Vagina (tissue), 2 donors: ENCODE measurements at regions not wholly inside any gene's neighbourhood (a gene's known extent, or its start where the extent isn't known, plus 50 kb on each side); places are given as distances from the start of the nearest gene placed in this dataset.
"Not testable (repeated sequence)": the region's sequence is repeated elsewhere in the genome, so short reads cannot be mapped to it uniquely, and the experiment has no call there.

Source experiments
- DNase-seq, 2 donors: peaks; one replicate each; pipeline ENCODE4 v3.0.0-alpha.2; 2017; ENCODE audit errors: extremely low spot score in 2 of 2
- H3K27ac ChIP-seq: fragments of 200-600 bp; sonication (generic); one replicate; pipeline ENCODE4 v1.5.1; 2019
- H3K27me3 ChIP-seq: fragments of 200-600 bp; sonication (generic); one replicate; pipeline ENCODE4 v1.5.1; 2019
- H3K36me3 ChIP-seq, 2 donors: fragments of 200-600 bp; sonication (generic); one replicate each; pipeline ENCODE4 v1.5.1; 2017 to 2019
- H3K4me1 ChIP-seq: fragments of 200-600 bp; sonication (generic); one replicate; pipeline ENCODE4 v1.5.1; 2019
- H3K4me3 ChIP-seq, 2 donors: fragments of 200-600 bp; sonication (generic); 1 replicate in 1 of 2; 2 replicates in 1 of 2; pipeline ENCODE4 v1.5.1; 2016 to 2019
- H3K9me3 ChIP-seq: fragments of 200-600 bp; sonication (generic); one replicate; pipeline ENCODE4 v1.5.1; 2019
- CTCF ChIP-seq, 3 experiments: fragments of 450-650 bp in 2 of 3; fragments of 200-600 bp in 1 of 3; sonication (generic) in 1 of 3; IDR thresholded peaks; one replicate each; pipeline ENCODE4 v1.5.1; 2017 to 2019; ENCODE audit warnings: antibody characterized with exemption in 3 of 3, mild to moderate bottlenecking in 2 of 3, moderate library complexity in 2 of 3
- POLR2A ChIP-seq, 2 donors: fragments of 450-650 bp; IDR thresholded peaks; one replicate each; pipeline ENCODE4 v1.6.1; 2017; ENCODE audit warnings: antibody characterized with exemption in 2 of 2, mild to moderate bottlenecking in 2 of 2, moderate library complexity in 2 of 2
- POLR2AphosphoS5 ChIP-seq, 2 donors: sonication (generic); formaldehyde crosslinking; IDR thresholded peaks; one replicate each; pipeline ENCODE4 v1.9.0; 2017; ENCODE audit warnings: antibody characterized with exemption in 2 of 2, mild to moderate bottlenecking in 2 of 2, low read depth in 1 of 2; ENCODE audit not compliant: insufficient read depth in 1 of 2
- intact Hi-C: fragments of 100-400 bp; cut with DNase I; formaldehyde crosslinking; loops from one replicate; pipeline ENCODE4 v1.15.1; 2023

- Histone ChIP-seq H3K36me3 (no peaks in the 10 kb centered on the region), H3K4me1 (peaks cover 27% of the 10 kb centered on the region), H3K27me3 (no peaks in the 10 kb centered on the region), H3K9me3 (no peaks in the 10 kb centered on the region), H3K4me3 (no peak overlapping the region), H3K27ac (no peak overlapping the region)
- intact Hi-C loops = no loop called here
- no peak for DNase-seq
- TF ChIP-seq POLR2AphosphoS5 (IDR thresholded peaks at IDR 0.05; ENCODE audit: insufficient read depth in 1 of 2, low read depth in 1 of 2) (no peak), CTCF (IDR thresholded peaks at IDR 0.05) (no peak), POLR2A (IDR thresholded peaks at IDR 0.05) (no peak)
Observed at GRCh38 chr3:127072971-127073783, 90.3 kb downstream of the PLXNA1 start.

DNA sequence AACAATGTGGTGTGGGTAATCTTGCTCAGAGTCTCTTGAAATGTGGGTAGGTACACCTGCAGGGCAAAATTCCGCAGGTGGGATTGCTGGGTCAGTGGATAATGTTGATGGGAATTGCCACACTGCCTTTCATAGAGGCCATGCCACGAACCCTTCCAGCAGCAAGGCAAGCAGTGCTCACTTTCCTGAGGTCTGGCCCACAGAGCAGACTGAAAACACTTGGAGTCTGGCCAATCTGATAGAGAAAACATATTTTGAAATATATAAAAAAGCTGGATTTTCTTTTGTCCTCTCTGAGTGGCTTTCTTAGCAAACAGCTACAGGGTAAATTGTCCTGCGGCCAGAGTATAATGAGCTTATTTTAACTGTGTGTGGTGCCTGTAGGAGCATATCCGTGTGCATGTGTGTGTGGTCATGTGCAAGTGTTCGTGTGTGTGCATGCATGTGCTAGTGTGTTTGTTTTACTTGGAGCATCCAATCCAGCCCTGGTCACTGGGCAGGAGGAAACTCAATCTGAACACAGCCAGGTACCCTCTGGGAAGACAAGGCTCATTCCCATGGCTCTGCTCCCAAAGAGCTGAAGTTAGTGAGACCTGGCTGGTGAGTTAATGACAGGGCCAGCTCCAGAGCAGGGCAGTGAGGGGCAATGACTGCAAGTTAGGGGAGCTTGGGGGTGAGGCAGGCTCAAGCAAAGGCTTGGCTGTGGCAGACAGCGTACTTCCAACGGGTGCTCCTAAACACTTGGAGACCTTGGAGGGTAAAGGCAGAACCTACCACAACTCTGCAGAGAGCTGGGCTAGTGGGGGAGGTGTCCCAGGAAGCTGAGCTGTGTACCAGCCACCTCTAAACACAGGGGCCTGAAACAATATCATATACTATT is 91.3 kb downstream of the PLXNA1 start:
- DNase-seq = no peak
- Histone ChIP-seq H3K4me3 (no peak overlapping the region), H3K36me3 (no peaks in the 10 kb centered on the region), H3K27ac (no peak overlapping the region), H3K4me1 (peaks cover 27% of the 10 kb centered on the region), H3K27me3 (no peaks in the 10 kb centered on the region), H3K9me3 (no peaks in the 10 kb centered on the region)
- TF ChIP-seq CTCF (IDR thresholded peaks at IDR 0.05) = no peak
- no peak for TF ChIP-seq POLR2AphosphoS5 (IDR thresholded peaks at IDR 0.05; ENCODE audit: insufficient read depth in 1 of 2, low read depth in 1 of 2)
- TF ChIP-seq POLR2A (IDR thresholded peaks at IDR 0.05) = no peak
- intact Hi-C loops = no loop called here

- H3K4me3 ChIP-seq = no peak overlapping the region
- no peaks in the 10 kb centered on the region for H3K36me3 ChIP-seq
- TF ChIP-seq POLR2AphosphoS5 (IDR thresholded peaks at IDR 0.05; ENCODE audit: insufficient read depth in 1 of 2, low read depth in 1 of 2) (no peak), CTCF (IDR thresholded peaks at IDR 0.05) (no peak), POLR2A (IDR thresholded peaks at IDR 0.05) (no peak)
- no peak for DNase-seq
- peaks cover 27% of the 10 kb centered on the region for H3K4me1 ChIP-seq
- no peak overlapping the region for H3K27ac ChIP-seq
- H3K27me3 ChIP-seq = no peaks in the 10 kb centered on the region
- intact Hi-C loops = no loop called here
- no peaks in the 10 kb centered on the region for H3K9me3 ChIP-seq
Observed at GRCh38 chr3:127074900-127075360, 92.0 kb downstream of the PLXNA1 start.

DNA sequence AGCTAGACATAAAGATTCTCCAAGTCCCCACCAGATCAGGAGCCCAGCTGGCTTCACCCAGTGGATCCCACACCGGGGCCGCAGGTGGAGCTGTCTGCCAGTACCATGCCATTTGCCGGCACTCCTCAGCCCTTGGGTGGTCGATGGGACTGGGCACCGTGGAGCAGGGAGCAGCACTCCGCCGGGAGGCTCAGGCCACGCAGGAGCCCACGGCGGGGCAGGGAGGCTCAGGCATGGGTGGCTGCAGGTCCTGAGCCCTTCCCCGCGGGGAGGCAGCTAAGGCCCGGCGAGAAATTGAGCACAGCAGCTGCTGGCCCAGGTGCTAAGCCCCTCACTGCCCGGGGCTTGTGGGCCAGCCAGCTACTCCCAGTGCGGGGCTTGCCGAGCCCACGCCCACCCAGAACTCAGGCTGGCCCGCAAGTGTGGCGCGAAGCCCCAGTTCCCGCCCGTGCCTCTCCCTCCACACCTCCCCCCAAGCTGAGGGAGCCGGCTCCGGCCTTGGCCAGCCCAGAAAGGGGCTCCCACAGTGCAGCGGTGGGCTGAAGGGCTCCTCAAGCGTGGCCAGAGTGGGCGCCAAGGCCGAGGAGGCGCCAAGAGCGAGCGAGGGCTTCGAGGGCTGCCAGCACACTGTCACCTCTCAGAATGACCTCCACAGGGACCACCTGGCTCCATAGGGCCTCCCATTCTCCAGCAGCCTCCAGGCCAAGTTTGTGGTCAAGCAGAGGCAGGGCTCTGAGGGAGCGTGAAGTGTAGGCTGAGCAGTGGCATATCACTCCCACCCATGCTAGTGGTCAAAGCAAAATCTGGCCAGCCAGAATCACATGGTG is 93.5 kb downstream of the PLXNA1 start:
- H3K36me3 ChIP-seq, H3K27ac ChIP-seq, H3K27me3 ChIP-seq, H3K9me3 ChIP-seq, DNase-seq, intact Hi-C loops, H3K4me3 ChIP-seq: not testable (repeated sequence)
- H3K4me1 ChIP-seq = peaks cover 27% of the 10 kb centered on the region

GRCh38 chr3:127077068-127077467 is 94.2 kb downstream of the PLXNA1 start:
- TF ChIP-seq POLR2AphosphoS5 (IDR thresholded peaks at IDR 0.05; ENCODE audit: insufficient read depth in 1 of 2, low read depth in 1 of 2) (no peak), CTCF (IDR thresholded peaks at IDR 0.05) (no peak), POLR2A (IDR thresholded peaks at IDR 0.05) (no peak)
- Histone ChIP-seq H3K4me1 (peaks cover 23% of the 10 kb centered on the region), H3K4me3 (no peak overlapping the region), H3K27ac (no peak overlapping the region), H3K36me3 (no peaks in the 10 kb centered on the region), H3K9me3 (no peaks in the 10 kb centered on the region), H3K27me3 (no peaks in the 10 kb centered on the region)
- intact Hi-C loops = no loop called here
- no peak for DNase-seq
